C4-2B (cell line): ENCODE measurements at regions not wholly inside any gene's neighbourhood (a gene's known extent, or its start where the extent isn't known, plus 50 kb on each side); places are given as distances from the start of the nearest gene placed in this dataset.

Experiments used
- ZFX ChIP-seq: fragments of 450-650 bp; IDR thresholded peaks from 2 replicates; pipeline ENCODE4 v1.6.1; 2017
- TF ChIP-seq, protein P1 (sequence below): fragments of 450-650 bp; conservative IDR thresholded peaks from 2 replicates; pipeline ENCODE4 v1.5.1; 2017; ENCODE audit warnings: mild to moderate bottlenecking

- TF ChIP-seq, protein P1, sequence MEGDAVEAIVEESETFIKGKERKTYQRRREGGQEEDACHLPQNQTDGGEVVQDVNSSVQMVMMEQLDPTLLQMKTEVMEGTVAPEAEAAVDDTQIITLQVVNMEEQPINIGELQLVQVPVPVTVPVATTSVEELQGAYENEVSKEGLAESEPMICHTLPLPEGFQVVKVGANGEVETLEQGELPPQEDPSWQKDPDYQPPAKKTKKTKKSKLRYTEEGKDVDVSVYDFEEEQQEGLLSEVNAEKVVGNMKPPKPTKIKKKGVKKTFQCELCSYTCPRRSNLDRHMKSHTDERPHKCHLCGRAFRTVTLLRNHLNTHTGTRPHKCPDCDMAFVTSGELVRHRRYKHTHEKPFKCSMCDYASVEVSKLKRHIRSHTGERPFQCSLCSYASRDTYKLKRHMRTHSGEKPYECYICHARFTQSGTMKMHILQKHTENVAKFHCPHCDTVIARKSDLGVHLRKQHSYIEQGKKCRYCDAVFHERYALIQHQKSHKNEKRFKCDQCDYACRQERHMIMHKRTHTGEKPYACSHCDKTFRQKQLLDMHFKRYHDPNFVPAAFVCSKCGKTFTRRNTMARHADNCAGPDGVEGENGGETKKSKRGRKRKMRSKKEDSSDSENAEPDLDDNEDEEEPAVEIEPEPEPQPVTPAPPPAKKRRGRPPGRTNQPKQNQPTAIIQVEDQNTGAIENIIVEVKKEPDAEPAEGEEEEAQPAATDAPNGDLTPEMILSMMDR, result no peak
- no peak for TF ChIP-seq ZFX
Measured at GRCh38 chr13:91228108-91228507, 119.4 kb upstream of the MIR17HG start.
